ENCODE measurements at regions not wholly inside any gene's neighbourhood (a gene's known extent, or its start where the extent isn't known, plus 50 kb on each side); places are given as distances from the start of the nearest gene placed in this dataset.

GRCh38 chr14:26370115-26370514 is 227.7 kb downstream of the NOVA1 start:
- Mint-ChIP-seq H3K27ac (no peak overlapping the region), H3K36me3 (ENCODE audit: insufficient read depth in 1 of 3, low read depth in 3 of 3) (no peaks in the 10 kb centered on the region), H3K27me3 (ENCODE audit: low read depth) (no peaks in the 10 kb centered on the region), H3K4me1 (no peaks in the 10 kb centered on the region), H3K9me3 (no peaks in the 10 kb centered on the region), H3K4me3 (no peak overlapping the region)
- Histone ChIP-seq H4K5ac (ENCODE audit: insufficient read length, low read depth, low read length) (no peak overlapping the region), H3K27ac (ENCODE audit: insufficient read length, low read depth, low read length) (no peak overlapping the region), H3K79me1 (ENCODE audit: insufficient read depth, low read depth, low read length, poor library complexity, severe bottlenecking) (no peaks in the 10 kb centered on the region), H2AFZ (ENCODE audit: low read length) (no peak overlapping the region), H3K56ac (ENCODE audit: insufficient read length, low read depth, low read length) (no peak overlapping the region), H3K23me2 (ENCODE audit: insufficient read length, low read depth, low read length, poor library complexity, severe bottlenecking) (no peaks in the 10 kb centered on the region), H2AK5ac (ENCODE audit: insufficient read length, low read length) (no peak overlapping the region), H4K20me1 (ENCODE audit: control insufficient read depth, insufficient read depth, insufficient read length) (no peaks in the 10 kb centered on the region), H3K4me1 (ENCODE audit: insufficient read depth, low read length) (no peaks in the 10 kb centered on the region), H3T11ph (ENCODE audit: low read length) (no peak overlapping the region), H2BK15ac (ENCODE audit: low read depth, low read length) (no peak overlapping the region), H3K27me3 (ENCODE audit: insufficient read depth, low read length) (no peaks in the 10 kb centered on the region), H3K4ac (ENCODE audit: low read depth, low read length) (no peak overlapping the region), H2BK5ac (ENCODE audit: insufficient read length, low read length) (no peak overlapping the region), H2BK20ac (ENCODE audit: low read depth, low read length, poor library complexity, severe bottlenecking) (no peak overlapping the region), H3K9ac (ENCODE audit: extremely low read depth, insufficient read length, low read length) (no peak overlapping the region), H3K14ac (ENCODE audit: insufficient read depth, low read length) (no peak overlapping the region), H3K23ac (ENCODE audit: insufficient read length, low read depth, low read length) (no peak overlapping the region), H3K4me2 (ENCODE audit: insufficient read depth, insufficient read length, low read length) (no peak overlapping the region), H4K8ac (replicated peaks; ENCODE audit: insufficient read length, low read depth, low read length) (no peak overlapping the region), H3K9me3 (ENCODE audit: control insufficient read depth, low read depth, low read length) (no peaks in the 10 kb centered on the region), H4K91ac (ENCODE audit: insufficient read length, low read depth, low read length) (no peak overlapping the region), H3K18ac (ENCODE audit: insufficient read length, low read depth, low read length) (no peak overlapping the region), H2BK120ac (ENCODE audit: low read depth, low read length, poor library complexity, severe bottlenecking) (no peak overlapping the region), H2BK12ac (ENCODE audit: insufficient read length, low read depth, low read length) (no peak overlapping the region), H3K79me2 (ENCODE audit: insufficient read depth, low read length) (no peaks in the 10 kb centered on the region)
- no peak for DNase-seq
- WGBS (ENCODE audit: extremely low coverage, insufficient read length, low lambda C conversion rate) = no CpG with 5 or more reads among the region's 3 CpGs
- no peak for TF ChIP-seq CTCF (conservative IDR thresholded peaks at IDR 0.05)

Data from H9 (cell line).